ENCODE measurements at regions not wholly inside any gene's neighbourhood (a gene's known extent, or its start where the extent isn't known, plus 50 kb on each side); places are given as distances from the start of the nearest gene placed in this dataset.

- H3K9me1 ChIP-seq (replicated peaks; ENCODE audit: control insufficient read depth, extremely low read depth, insufficient read depth, low read length), result no peaks in the 10 kb centered on the region
- intact Hi-C loops (cut with micrococcal nuclease) (no loop called here), dilution Hi-C loops (cut with MboI; ENCODE audit: extremely low pct_ligation_motif_present, low sequenced_read_pairs) (no loop called here)
- no peak overlapping the region for H2AFZ ChIP-seq (ENCODE audit: low read depth, low read length)
- no peak for TF ChIP-seq POLR2A (IDR thresholded peaks at IDR 0.05; ENCODE audit: low read depth, low read length)
- TF ChIP-seq GATA2 (IDR thresholded peaks at IDR 0.05; ENCODE audit: insufficient read depth, insufficient read length, low read depth, low read length), result peak; percentile 73
- TF ChIP-seq MAX (IDR thresholded peaks at IDR 0.05; ENCODE audit: insufficient read depth, insufficient read length), result no peak
- TF ChIP-seq CTCF (IDR thresholded peaks at IDR 0.05; ENCODE audit: extremely low read depth in 1 of 2, insufficient read depth in 1 of 2, low read depth in 1 of 2, low read length in 2 of 2), result no peak
- TF ChIP-seq JUN (IDR thresholded peaks at IDR 0.05; ENCODE audit: borderline replicate concordance, insufficient read depth, insufficient read length, low read depth), result peak; percentile 71
- no peak for TF ChIP-seq POLR2AphosphoS5 (IDR thresholded peaks at IDR 0.05; ENCODE audit: insufficient read depth, low read depth, low read length)
- no peak for TF ChIP-seq MYC (IDR thresholded peaks at IDR 0.05; ENCODE audit: low read depth, low read length)
- TF ChIP-seq EZH2 (IDR thresholded peaks at IDR 0.05; ENCODE audit: borderline replicate concordance, low read depth, low read length, severe bottlenecking), result no peak
- TF ChIP-seq FOS (IDR thresholded peaks at IDR 0.05; ENCODE audit: borderline replicate concordance, insufficient read depth, low read length), result peak; percentile 55
- no peaks in the 10 kb centered on the region for H4K20me1 ChIP-seq (replicated peaks; ENCODE audit: control insufficient read depth, extremely low read depth, insufficient read depth, low read length)
- DNase-seq (ENCODE audit: low read depth, low spot score), result peak; percentile 81
- ChIA-PET CTCF (interaction anchor here (0.7 to 1.4 kb wide), 2 partner anchors 39 to 465 kb away, joined by 4 read pairs; no protein-coding TSS in a partner anchor), POLR2A (no interaction called here)
- H3K4me1 ChIP-seq (ENCODE audit: control insufficient read depth, extremely low read depth, insufficient read depth, low read length), result peaks cover 7% of the 10 kb centered on the region
- H3K9ac ChIP-seq (replicated peaks; ENCODE audit: extremely low read depth, insufficient read depth, low read length), result no peak overlapping the region
- H3K9me3 ChIP-seq (replicated peaks; ENCODE audit: control insufficient read depth, insufficient read depth, low read length), result no peaks in the 10 kb centered on the region
- no peaks in the 10 kb centered on the region for H3K36me3 ChIP-seq (ENCODE audit: control insufficient read depth in 2 of 2, extremely low read depth in 1 of 2, insufficient read depth in 2 of 2, low read length in 2 of 2)
- no peak overlapping the region for H3K4me2 ChIP-seq (ENCODE audit: insufficient read depth, low read length)
- H3K4me3 ChIP-seq (replicated peaks in 1 of 3; ENCODE audit: insufficient read depth in 1 of 3, low read depth in 1 of 3, low read length in 3 of 3), result no peak overlapping the region
- BruUV-seq (replicated peaks), result no TSS peak
- FAIRE-seq, result peak; percentile 79
- H3K27me3 ChIP-seq (ENCODE audit: control insufficient read depth in 2 of 2, insufficient read depth in 2 of 2, low read length in 2 of 2), result no peaks in the 10 kb centered on the region
- H3K79me2 ChIP-seq (ENCODE audit: control insufficient read depth, insufficient read depth, low read length), result no peaks in the 10 kb centered on the region
- H3K27ac ChIP-seq (ENCODE audit: insufficient read depth, low read depth, low read length), result no peak overlapping the region
These were observed 256.2 kb upstream of the CACNA2D1 start for GRCh38 chr7:82699773-82700186.
